Uterus (tissue), 3 donors: ENCODE measurements at regions not wholly inside any gene's neighbourhood (a gene's known extent, or its start where the extent isn't known, plus 50 kb on each side); places are given as distances from the start of the nearest gene placed in this dataset.
"Not testable (repeated sequence)": the region's sequence is repeated elsewhere in the genome, so short reads cannot be mapped to it uniquely, and the experiment has no call there.

Source experiments
- DNase-seq, 2 donors: peaks; one replicate each; pipeline ENCODE4 v3.0.0-alpha.2; 2019 to 2020
- H3K27ac ChIP-seq, 2 donors: fragments of 200-600 bp; sonication (generic); 1 replicate in 1 of 2; 2 replicates in 1 of 2; pipeline ENCODE4 v1.5.1; 2016 to 2018
- H3K27me3 ChIP-seq, 2 donors: fragments of 200-600 bp; sonication (generic); one replicate each; pipeline ENCODE4 v1.5.1; 2018 to 2019; ENCODE audit warnings: control low read depth in 1 of 2
- H3K36me3 ChIP-seq, 2 donors: fragments of 200-600 bp; sonication (generic); one replicate each; pipeline ENCODE4 v1.5.1; 2019; ENCODE audit warnings: control low read depth in 1 of 2
- H3K4me1 ChIP-seq, 2 donors: fragments of 200-600 bp; sonication (generic); one replicate each; pipeline ENCODE4 v1.5.1; 2018 to 2019; ENCODE audit warnings: control low read depth in 1 of 2
- H3K4me3 ChIP-seq, 2 donors: fragments of 200-600 bp; sonication (generic); 1 replicate in 1 of 2; 2 replicates in 1 of 2; pipeline ENCODE4 v1.5.1; 2018 to 2019; ENCODE audit warnings: mild to moderate bottlenecking in 1 of 2
- H3K9me3 ChIP-seq, 2 donors: fragments of 200-600 bp; sonication (generic); one replicate each; pipeline ENCODE4 v1.5.1; 2019; ENCODE audit warnings: control low read depth in 1 of 2
- POLR2A ChIP-seq, 2 donors: fragments of 450-650 bp; IDR thresholded peaks; one replicate each; pipeline ENCODE4 v1.6.1; 2016; ENCODE audit warnings: antibody characterized with exemption in 2 of 2, mild to moderate bottlenecking in 1 of 2, moderate library complexity in 1 of 2
- intact Hi-C: fragments of 100-400 bp; cut with DNase I; formaldehyde crosslinking; loops from one replicate; pipeline ENCODE4 v1.15.1; 2023; ENCODE audit warnings: low total_unique reads
- TF ChIP-seq, protein P1 (sequence below), 4 experiments: fragments of 200-600 bp in 2 of 4; fragments of 450-650 bp in 2 of 4; sonication (generic) in 2 of 4; IDR thresholded peaks; one replicate each; pipeline ENCODE4 v1.5.1; 2016 to 2019; ENCODE audit warnings: antibody characterized with exemption in 4 of 4, mild to moderate bottlenecking in 2 of 4, moderate library complexity in 1 of 4
- donor health status: DM: yes; HTN: yes; CAD: no.

DNA sequence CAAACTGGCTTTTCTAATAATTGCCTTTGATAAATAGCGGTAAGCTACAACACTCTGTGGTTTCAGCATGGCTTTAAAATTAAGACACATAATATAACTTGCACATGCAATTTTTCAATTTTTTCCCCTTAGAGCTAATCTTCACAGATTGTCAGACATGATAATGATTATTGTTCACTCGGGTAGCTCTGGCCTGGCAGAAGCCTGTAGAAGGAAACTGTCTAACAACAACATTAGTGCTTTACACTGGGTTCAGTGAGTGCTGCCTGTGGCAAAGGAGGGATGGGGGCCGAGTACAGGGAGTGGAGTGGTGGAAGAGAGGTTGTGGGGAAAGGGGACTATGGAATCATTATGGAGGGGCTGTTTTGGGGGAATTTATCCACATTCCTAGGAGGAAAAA lies 67.2 kb upstream of the AUTS2 start:
- no peak for TF ChIP-seq POLR2A (IDR thresholded peaks at IDR 0.05)
- TF ChIP-seq, protein P1, sequence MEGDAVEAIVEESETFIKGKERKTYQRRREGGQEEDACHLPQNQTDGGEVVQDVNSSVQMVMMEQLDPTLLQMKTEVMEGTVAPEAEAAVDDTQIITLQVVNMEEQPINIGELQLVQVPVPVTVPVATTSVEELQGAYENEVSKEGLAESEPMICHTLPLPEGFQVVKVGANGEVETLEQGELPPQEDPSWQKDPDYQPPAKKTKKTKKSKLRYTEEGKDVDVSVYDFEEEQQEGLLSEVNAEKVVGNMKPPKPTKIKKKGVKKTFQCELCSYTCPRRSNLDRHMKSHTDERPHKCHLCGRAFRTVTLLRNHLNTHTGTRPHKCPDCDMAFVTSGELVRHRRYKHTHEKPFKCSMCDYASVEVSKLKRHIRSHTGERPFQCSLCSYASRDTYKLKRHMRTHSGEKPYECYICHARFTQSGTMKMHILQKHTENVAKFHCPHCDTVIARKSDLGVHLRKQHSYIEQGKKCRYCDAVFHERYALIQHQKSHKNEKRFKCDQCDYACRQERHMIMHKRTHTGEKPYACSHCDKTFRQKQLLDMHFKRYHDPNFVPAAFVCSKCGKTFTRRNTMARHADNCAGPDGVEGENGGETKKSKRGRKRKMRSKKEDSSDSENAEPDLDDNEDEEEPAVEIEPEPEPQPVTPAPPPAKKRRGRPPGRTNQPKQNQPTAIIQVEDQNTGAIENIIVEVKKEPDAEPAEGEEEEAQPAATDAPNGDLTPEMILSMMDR (IDR thresholded peaks at IDR 0.05) = no peak
- Histone ChIP-seq H3K36me3 (no peaks in the 10 kb centered on the region), H3K9me3 (no peaks in the 10 kb centered on the region), H3K4me1 (no peaks in the 10 kb centered on the region), H3K27me3 (no peaks in the 10 kb centered on the region), H3K27ac (no peak overlapping the region), H3K4me3 (no peak overlapping the region)
- no peak for DNase-seq
- intact Hi-C loops = no loop called here

- no peak for DNase-seq
- Histone ChIP-seq H3K27me3 (no peaks in the 10 kb centered on the region), H3K4me1 (no peaks in the 10 kb centered on the region), H3K4me3 (no peak overlapping the region), H3K27ac (no peak overlapping the region), H3K9me3 (no peaks in the 10 kb centered on the region), H3K36me3 (no peaks in the 10 kb centered on the region)
- intact Hi-C loops = no loop called here
- TF ChIP-seq, protein P1 (IDR thresholded peaks at IDR 0.05) = no peak
- TF ChIP-seq POLR2A (IDR thresholded peaks at IDR 0.05) = no peak
Observed at GRCh38 chr7:69534461-69535041, 63.7 kb upstream of the AUTS2 start.

- H3K27ac ChIP-seq = no peak overlapping the region
- intact Hi-C loops = no loop called here
- no peaks in the 10 kb centered on the region for H3K9me3 ChIP-seq
- no peaks in the 10 kb centered on the region for H3K36me3 ChIP-seq
- no peak for DNase-seq
- H3K4me3 ChIP-seq = no peak overlapping the region
- TF ChIP-seq, protein P1 (IDR thresholded peaks at IDR 0.05) = no peak
- TF ChIP-seq POLR2A (IDR thresholded peaks at IDR 0.05) = no peak
- H3K27me3 ChIP-seq = no peaks in the 10 kb centered on the region
- no peaks in the 10 kb centered on the region for H3K4me1 ChIP-seq
Observed at GRCh38 chr7:69537691-69538090, 60.6 kb upstream of the AUTS2 start.

- Histone ChIP-seq H3K9me3 (no peaks in the 10 kb centered on the region), H3K4me3 (no peak overlapping the region), H3K36me3 (no peaks in the 10 kb centered on the region), H3K27ac (no peak overlapping the region), H3K4me1 (no peaks in the 10 kb centered on the region), H3K27me3 (no peaks in the 10 kb centered on the region)
- intact Hi-C loops = no loop called here
- DNase-seq = no peak
- TF ChIP-seq, protein P1 (IDR thresholded peaks at IDR 0.05) = no peak
- no peak for TF ChIP-seq POLR2A (IDR thresholded peaks at IDR 0.05)
Observed at GRCh38 chr7:69539531-69539930, 58.7 kb upstream of the AUTS2 start.

DNA sequence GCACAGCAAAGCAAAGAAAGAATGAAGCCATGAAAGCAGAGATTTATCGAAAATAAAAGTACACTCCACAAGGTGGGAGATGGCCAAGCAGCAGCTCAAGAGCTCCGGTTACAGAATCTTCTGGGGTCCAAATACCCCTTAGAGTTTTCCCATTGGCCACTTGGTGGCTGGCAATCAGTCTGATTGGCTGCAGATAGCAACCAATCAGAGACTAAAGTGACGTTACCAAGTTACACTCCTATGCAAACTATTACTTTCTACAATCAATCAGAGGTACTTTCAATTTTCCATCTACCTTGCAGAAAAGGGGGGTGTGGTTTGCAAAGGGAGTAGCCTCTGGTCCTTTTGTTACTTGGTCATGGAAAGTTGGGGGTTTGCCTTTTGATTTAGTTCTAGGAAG lies 58.0 kb upstream of the AUTS2 start:
- no peak overlapping the region for H3K4me3 ChIP-seq
- H3K27ac ChIP-seq = no peak overlapping the region
- no peaks in the 10 kb centered on the region for H3K9me3 ChIP-seq
- intact Hi-C loops = no loop called here
- no peak for TF ChIP-seq POLR2A (IDR thresholded peaks at IDR 0.05)
- TF ChIP-seq, protein P1 (IDR thresholded peaks at IDR 0.05) = no peak
- H3K4me1 ChIP-seq = no peaks in the 10 kb centered on the region
- H3K36me3 ChIP-seq = no peaks in the 10 kb centered on the region
- no peaks in the 10 kb centered on the region for H3K27me3 ChIP-seq
- DNase-seq = no peak

GRCh38 chr7:69541779-69542432 lies 56.4 kb upstream of the AUTS2 start:
- H3K4me1 ChIP-seq, H3K4me3 ChIP-seq, intact Hi-C loops, H3K9me3 ChIP-seq, DNase-seq, H3K27me3 ChIP-seq, H3K36me3 ChIP-seq, H3K27ac ChIP-seq: not testable (repeated sequence)
